ENCODE measurements at regions not wholly inside any gene's neighbourhood (a gene's known extent, or its start where the extent isn't known, plus 50 kb on each side); places are given as distances from the start of the nearest gene placed in this dataset.

GRCh38 chr9:109862452-109862851, 82.5 kb downstream of the PALM2AKAP2 start:
- no peak for DNase-seq
- no peak overlapping the region for H3K4me3 Mint-ChIP-seq
- no peaks in the 10 kb centered on the region for H3K36me3 Mint-ChIP-seq (ENCODE audit: low read depth)
- H3K27ac Mint-ChIP-seq: no peak overlapping the region
- no peaks in the 10 kb centered on the region for H3K4me1 Mint-ChIP-seq
- H3K9me3 Mint-ChIP-seq: no peaks in the 10 kb centered on the region
- peaks cover 32% of the 10 kb centered on the region for H3K27me3 Mint-ChIP-seq
- ChIA-PET POLR2A (no interaction called here), CTCF (no interaction called here)

GRCh38 chr9:109863961-109864360, 84.0 kb downstream of the PALM2AKAP2 start:
- Mint-ChIP-seq H3K27ac (no peak overlapping the region), H3K27me3 (peaks cover 27% of the 10 kb centered on the region), H3K4me3 (no peak overlapping the region), H3K9me3 (no peaks in the 10 kb centered on the region), H3K4me1 (no peaks in the 10 kb centered on the region), H3K36me3 (ENCODE audit: low read depth) (no peaks in the 10 kb centered on the region)
- ChIA-PET POLR2A (no interaction called here), CTCF (no interaction called here)
- no peak for DNase-seq

GRCh38 chr9:109865521-109865920, 85.5 kb downstream of the PALM2AKAP2 start:
- ChIA-PET POLR2A (no interaction called here), CTCF (interaction anchor here (1.4 kb wide), 1 partner anchor 49 kb away, joined by 3 read pairs; no protein-coding TSS in a partner anchor)
- no peak for DNase-seq
- H3K27ac Mint-ChIP-seq: no peak overlapping the region
- H3K4me1 Mint-ChIP-seq: no peaks in the 10 kb centered on the region
- no peaks in the 10 kb centered on the region for H3K9me3 Mint-ChIP-seq
- H3K4me3 Mint-ChIP-seq: no peak overlapping the region
- no peaks in the 10 kb centered on the region for H3K36me3 Mint-ChIP-seq (ENCODE audit: low read depth)
- H3K27me3 Mint-ChIP-seq: peaks cover 24% of the 10 kb centered on the region

GRCh38 chr9:109868207-109868606, 88.2 kb downstream of the PALM2AKAP2 start:
- DNase-seq: no peak
- Mint-ChIP-seq H3K27ac (no peak overlapping the region), H3K4me3 (no peak overlapping the region), H3K27me3 (peaks cover 32% of the 10 kb centered on the region), H3K36me3 (ENCODE audit: low read depth) (no peaks in the 10 kb centered on the region), H3K9me3 (no peaks in the 10 kb centered on the region), H3K4me1 (no peaks in the 10 kb centered on the region)
- POLR2A ChIA-PET: no interaction called here
- CTCF ChIA-PET: no interaction called here

- Mint-ChIP-seq H3K27me3 (peaks cover 32% of the 10 kb centered on the region), H3K4me3 (no peak overlapping the region), H3K9me3 (no peaks in the 10 kb centered on the region), H3K27ac (no peak overlapping the region), H3K4me1 (peaks cover 4% of the 10 kb centered on the region), H3K36me3 (ENCODE audit: low read depth) (no peaks in the 10 kb centered on the region)
- ChIA-PET POLR2A (no interaction called here), CTCF (no interaction called here)
- no peak for DNase-seq
Measured at GRCh38 chr9:109868722-109869121, 88.7 kb downstream of the PALM2AKAP2 start.

GRCh38 chr9:109870365-109870764, 90.4 kb downstream of the PALM2AKAP2 start:
- Mint-ChIP-seq H3K9me3 (no peaks in the 10 kb centered on the region), H3K27me3 (peaks cover 36% of the 10 kb centered on the region), H3K4me3 (no peak overlapping the region), H3K36me3 (ENCODE audit: low read depth) (no peaks in the 10 kb centered on the region), H3K27ac (no peak overlapping the region), H3K4me1 (peaks cover 4% of the 10 kb centered on the region)
- ChIA-PET POLR2A (no interaction called here), CTCF (interaction anchor here (0.6 kb wide), 1 partner anchor 846 kb away, joined by 3 read pairs; no protein-coding TSS in a partner anchor)
- DNase-seq: no peak

- Mint-ChIP-seq H3K27me3 (peaks cover 30% of the 10 kb centered on the region), H3K9me3 (no peaks in the 10 kb centered on the region), H3K4me1 (peaks cover 4% of the 10 kb centered on the region), H3K27ac (no peak overlapping the region), H3K36me3 (ENCODE audit: low read depth) (no peaks in the 10 kb centered on the region), H3K4me3 (no peak overlapping the region)
- DNase-seq: no peak
- POLR2A ChIA-PET: no interaction called here
- CTCF ChIA-PET: interaction anchor here (1.6 kb wide), 1 partner anchor 9 kb away, joined by 8 read pairs; no protein-coding TSS in a partner anchor
Measured at GRCh38 chr9:109872901-109873300, 92.9 kb downstream of the PALM2AKAP2 start.

- ChIA-PET CTCF (interaction anchor here (0.7 to 1.0 kb wide), 2 partner anchors 10 to 11 kb away, joined by 3 to 5 read pairs; no protein-coding TSS in a partner anchor), POLR2A (no interaction called here)
- Mint-ChIP-seq H3K4me1 (peaks cover 9% of the 10 kb centered on the region), H3K9me3 (no peaks in the 10 kb centered on the region), H3K27ac (no peak overlapping the region), H3K36me3 (ENCODE audit: low read depth) (no peaks in the 10 kb centered on the region), H3K27me3 (peaks cover 27% of the 10 kb centered on the region), H3K4me3 (no peak overlapping the region)
- no peak for DNase-seq
Measured at GRCh38 chr9:109875495-109876129, 95.6 kb downstream of the PALM2AKAP2 start.

GRCh38 chr9:109880276-109881169, 100.5 kb downstream of the PALM2AKAP2 start:
- POLR2A ChIA-PET: no interaction called here
- Mint-ChIP-seq H3K9me3 (peaks cover 5% of the 10 kb centered on the region), H3K27me3 (peaks cover 9% of the 10 kb centered on the region), H3K27ac (no peak overlapping the region), H3K36me3 (ENCODE audit: low read depth) (peaks cover 2% of the 10 kb centered on the region), H3K4me3 (no peak overlapping the region), H3K4me1 (peaks cover 26% of the 10 kb centered on the region)
- CTCF ChIA-PET: interaction anchor here (0.6 to 1.0 kb wide), 3 partner anchors 189 to 433 kb away, joined by 3 read pairs; no protein-coding TSS in a partner anchor
- peak; percentile 42 for DNase-seq

GRCh38 chr9:109883623-109884022, 103.6 kb downstream of the PALM2AKAP2 start:
- Mint-ChIP-seq H3K4me1 (peaks cover 54% of the 10 kb centered on the region), H3K4me3 (no peak overlapping the region), H3K36me3 (ENCODE audit: low read depth) (peaks cover 2% of the 10 kb centered on the region), H3K27ac (no peak overlapping the region), H3K27me3 (peaks cover 7% of the 10 kb centered on the region), H3K9me3 (peaks cover 5% of the 10 kb centered on the region)
- POLR2A ChIA-PET: interaction anchor here (0.7 kb wide), 1 partner anchor 268 kb away, joined by 3 read pairs; no protein-coding TSS in a partner anchor
- CTCF ChIA-PET: interaction anchor here (0.7 kb wide), 1 partner anchor 174 kb away, joined by 3 read pairs; no protein-coding TSS in a partner anchor
- no peak for DNase-seq

- Mint-ChIP-seq H3K27ac (peak overlapping the region; percentile 90), H3K4me1 (peaks cover 68% of the 10 kb centered on the region), H3K27me3 (no peaks in the 10 kb centered on the region)
Measured at GRCh38 chr9:109886041-109886440, 106.0 kb downstream of the PALM2AKAP2 start.

GRCh38 chr9:109886617-109887016, 106.6 kb downstream of the PALM2AKAP2 start:
- Mint-ChIP-seq H3K27ac (peak overlapping the region; percentile 90), H3K36me3 (ENCODE audit: low read depth) (peaks cover 2% of the 10 kb centered on the region), H3K4me3 (no peak overlapping the region), H3K27me3 (no peaks in the 10 kb centered on the region), H3K9me3 (peaks cover 5% of the 10 kb centered on the region), H3K4me1 (peaks cover 67% of the 10 kb centered on the region)
- POLR2A ChIA-PET: no interaction called here
- DNase-seq: peak; percentile 25
- CTCF ChIA-PET: interaction anchor here (1.0 to 2.4 kb wide), 7 partner anchors 11 to 270 kb away, joined by 3 to 9 read pairs (median 4); no protein-coding TSS in a partner anchor

More at GRCh38 chr9:109886041-109886440, 106.0 kb downstream of the PALM2AKAP2 start:
- no peak overlapping the region for H3K4me3 Mint-ChIP-seq
- H3K9me3 Mint-ChIP-seq: peaks cover 5% of the 10 kb centered on the region
- ChIA-PET CTCF (interaction anchor here (0.7 to 1.9 kb wide), 7 partner anchors 10 to 270 kb away, joined by 3 to 9 read pairs (median 4); no protein-coding TSS in a partner anchor), POLR2A (no interaction called here)
- H3K36me3 Mint-ChIP-seq (ENCODE audit: low read depth): peaks cover 2% of the 10 kb centered on the region
- no peak for DNase-seq

GRCh38 chr9:109887079-109887478, 107.1 kb downstream of the PALM2AKAP2 start:
- H3K27ac Mint-ChIP-seq: peak overlapping the region; percentile 90
- CTCF ChIA-PET: interaction anchor here (1.2 to 2.4 kb wide), 8 partner anchors 11 to 270 kb away, joined by 3 to 9 read pairs (median 4); no protein-coding TSS in a partner anchor
- H3K4me3 Mint-ChIP-seq: no peak overlapping the region
- peaks cover 5% of the 10 kb centered on the region for H3K9me3 Mint-ChIP-seq
- H3K4me1 Mint-ChIP-seq: peaks cover 67% of the 10 kb centered on the region
- H3K27me3 Mint-ChIP-seq: no peaks in the 10 kb centered on the region
- POLR2A ChIA-PET: no interaction called here
- no peak for DNase-seq
- peaks cover 2% of the 10 kb centered on the region for H3K36me3 Mint-ChIP-seq (ENCODE audit: low read depth)

All from activated CD4-positive, alpha-beta T cell treated with anti-CD3 and anti-CD28 coated beads, Interleukin-2, amount 10 ng/mL, durations not matched to agents 7 days and 5 days (primary cell).